Neural cell (in vitro differentiated cells): ENCODE measurements at regions not wholly inside any gene's neighbourhood (a gene's known extent, or its start where the extent isn't known, plus 50 kb on each side); places are given as distances from the start of the nearest gene placed in this dataset.

Experiments used
- H2AFZ ChIP-seq: fragments of 200-600, 300-800 bp; sonication (generic), shearing (Covaris generic); 2 replicates; pipeline ENCODE4 v1.6.0; 2014; ENCODE audit warnings: low read depth, mild to moderate bottlenecking, antibody characterized with exemption, low read length, moderate library complexity
- H3F3A ChIP-seq: fragments of 200-600 bp; shearing (Covaris generic); 2 replicates; pipeline ENCODE4 v1.6.1; 2016; ENCODE audit warnings: mild to moderate bottlenecking, moderate library complexity, mixed read lengths, antibody characterized with exemption, low read length; ENCODE audit not compliant: insufficient read depth, poor library complexity, severe bottlenecking
- H3K27ac ChIP-seq: fragments of 200-600, 300-800 bp; sonication (generic), shearing (Covaris generic); 2 replicates; pipeline ENCODE4 v1.5.1; 2014; ENCODE audit warnings: mild to moderate bottlenecking, low read length, moderate library complexity
- H3K27me3 ChIP-seq: fragments of 300-800, 200-600 bp; sonication (generic), shearing (Covaris generic); 2 replicates; pipeline ENCODE4 v1.6.0; 2014; ENCODE audit warnings: mild to moderate bottlenecking, low read depth, low read length, moderate library complexity; ENCODE audit not compliant: insufficient read depth
- H3K36me3 ChIP-seq: fragments of 300-800, 200-600 bp; sonication (generic), shearing (Covaris generic); 2 replicates; pipeline ENCODE4 v1.5.1; 2014; ENCODE audit warnings: mild to moderate bottlenecking, antibody characterized with exemption, low read length, moderate library complexity; ENCODE audit not compliant: insufficient read depth
- H3K4me2 ChIP-seq: fragments of 300-800, 200-600 bp; sonication (generic), shearing (Covaris generic); 2 replicates; pipeline ENCODE4 v1.6.0; 2014; ENCODE audit warnings: mild to moderate bottlenecking, low read length
- H3K4me3 ChIP-seq: fragments of 300-800, 200-600 bp; sonication (generic), shearing (Covaris generic); 2 replicates; pipeline ENCODE4 v1.5.1; 2014; ENCODE audit warnings: mild to moderate bottlenecking, low read length, moderate library complexity
- H3K79me2 ChIP-seq: fragments of 200-600 bp; shearing (Covaris generic); replicated peaks from 2 replicates; pipeline ENCODE4 v1.6.0; 2014; ENCODE audit warnings: mild to moderate bottlenecking, low read length, moderate library complexity; ENCODE audit not compliant: insufficient read depth
- H3K9ac ChIP-seq: fragments of 300-800, 200-600 bp; sonication (generic), shearing (Covaris generic); 2 replicates; pipeline ENCODE4 v1.6.1; 2016; ENCODE audit warnings: mild to moderate bottlenecking, low read length, mixed read lengths
- H3K9me2 ChIP-seq: fragments of 200-600 bp; shearing (Covaris generic); 2 replicates; pipeline ENCODE4 v1.6.1; 2016; ENCODE audit warnings: mild to moderate bottlenecking, low read length, mixed read lengths; ENCODE audit not compliant: insufficient read depth
- H3K9me3 ChIP-seq: fragments of 200-600, 300-800 bp; sonication (generic), shearing (Covaris generic); 2 replicates; pipeline ENCODE4 v1.6.1; 2016; ENCODE audit warnings: mild to moderate bottlenecking, mixed run types, low read length, moderate library complexity, mixed read lengths
- H4K20me1 ChIP-seq: fragments of 200-600 bp; shearing (Covaris generic); 2 replicates; pipeline ENCODE4 v1.6.1; 2016; ENCODE audit warnings: mild to moderate bottlenecking, mixed run types; ENCODE audit not compliant: insufficient read depth
- EP300 ChIP-seq: fragments of 450-650 bp; conservative IDR thresholded peaks from 2 replicates; pipeline ENCODE4 v1.6.1; 2014; ENCODE audit warnings: antibody characterized with exemption, mild to moderate bottlenecking, moderate library complexity; ENCODE audit not compliant: poor library complexity, severe bottlenecking
- EZH2 ChIP-seq: fragments of 200-600, 300-800 bp; shearing (Covaris generic), sonication (generic); IDR thresholded peaks from 2 replicates; pipeline ENCODE4 v1.6.1; 2014; ENCODE audit warnings: antibody characterized with exemption, low read length, borderline replicate concordance, mild to moderate bottlenecking; ENCODE audit not compliant: insufficient read depth, poor library complexity, severe bottlenecking
- MXI1 ChIP-seq: fragments of 450-650 bp; conservative IDR thresholded peaks from 2 replicates; pipeline ENCODE4 v1.6.1; 2014; ENCODE audit warnings: antibody characterized with exemption, mild to moderate bottlenecking; ENCODE audit not compliant: poor library complexity, severe bottlenecking
- POLR2AphosphoS5 ChIP-seq: IDR thresholded peaks from 2 replicates; pipeline ENCODE4 v1.6.1; 2012
- RAD21 ChIP-seq: fragments of 450-650 bp; conservative IDR thresholded peaks from 2 replicates; pipeline ENCODE4 v1.6.1; 2014; ENCODE audit warnings: antibody characterized with exemption, mild to moderate bottlenecking, moderate library complexity
- REST ChIP-seq: IDR thresholded peaks from 2 replicates; pipeline ENCODE4 v1.6.1; 2012; ENCODE audit warnings: borderline replicate concordance
- SMC3 ChIP-seq: fragments of 450-650 bp; conservative IDR thresholded peaks from 2 replicates; pipeline ENCODE4 v1.6.1; 2014; ENCODE audit warnings: antibody characterized with exemption, mild to moderate bottlenecking, moderate library complexity; ENCODE audit not compliant: poor library complexity
- TAF1 ChIP-seq: IDR thresholded peaks from 2 replicates; pipeline ENCODE4 v1.6.1; 2012; ENCODE audit warnings: low read depth
- TF ChIP-seq, protein P1 (sequence below): fragments of 450-650 bp; IDR thresholded peaks from 2 replicates; pipeline ENCODE4 v1.5.1; 2014; ENCODE audit warnings: antibody characterized with exemption, mild to moderate bottlenecking, moderate library complexity; ENCODE audit not compliant: poor library complexity, severe bottlenecking

- Histone ChIP-seq H3K79me2 (no peaks in the 10 kb centered on the region), H3K9me2 (no peaks in the 10 kb centered on the region), H3K27me3 (no peaks in the 10 kb centered on the region), H3K9ac (no peak overlapping the region), H3K27ac (no peak overlapping the region), H3K4me2 (no peak overlapping the region), H3K9me3 (no peaks in the 10 kb centered on the region), H3F3A (no peaks in the 10 kb centered on the region), H2AFZ (no peak overlapping the region), H4K20me1 (no peaks in the 10 kb centered on the region), H3K36me3 (no peaks in the 10 kb centered on the region), H3K4me3 (no peak overlapping the region)
- TF ChIP-seq TAF1, result no peak
- TF ChIP-seq MXI1, result no peak
- TF ChIP-seq RAD21, result no peak
- no peak for TF ChIP-seq EP300
- TF ChIP-seq SMC3, result no peak
- TF ChIP-seq, protein P1, sequence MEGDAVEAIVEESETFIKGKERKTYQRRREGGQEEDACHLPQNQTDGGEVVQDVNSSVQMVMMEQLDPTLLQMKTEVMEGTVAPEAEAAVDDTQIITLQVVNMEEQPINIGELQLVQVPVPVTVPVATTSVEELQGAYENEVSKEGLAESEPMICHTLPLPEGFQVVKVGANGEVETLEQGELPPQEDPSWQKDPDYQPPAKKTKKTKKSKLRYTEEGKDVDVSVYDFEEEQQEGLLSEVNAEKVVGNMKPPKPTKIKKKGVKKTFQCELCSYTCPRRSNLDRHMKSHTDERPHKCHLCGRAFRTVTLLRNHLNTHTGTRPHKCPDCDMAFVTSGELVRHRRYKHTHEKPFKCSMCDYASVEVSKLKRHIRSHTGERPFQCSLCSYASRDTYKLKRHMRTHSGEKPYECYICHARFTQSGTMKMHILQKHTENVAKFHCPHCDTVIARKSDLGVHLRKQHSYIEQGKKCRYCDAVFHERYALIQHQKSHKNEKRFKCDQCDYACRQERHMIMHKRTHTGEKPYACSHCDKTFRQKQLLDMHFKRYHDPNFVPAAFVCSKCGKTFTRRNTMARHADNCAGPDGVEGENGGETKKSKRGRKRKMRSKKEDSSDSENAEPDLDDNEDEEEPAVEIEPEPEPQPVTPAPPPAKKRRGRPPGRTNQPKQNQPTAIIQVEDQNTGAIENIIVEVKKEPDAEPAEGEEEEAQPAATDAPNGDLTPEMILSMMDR, result no peak
- TF ChIP-seq REST, result no peak
- TF ChIP-seq EZH2, result no peak
- TF ChIP-seq POLR2AphosphoS5, result no peak
Measured at GRCh38 chrX:124502599-124502998, 156.2 kb downstream of the SH2D1A start.

DNA sequence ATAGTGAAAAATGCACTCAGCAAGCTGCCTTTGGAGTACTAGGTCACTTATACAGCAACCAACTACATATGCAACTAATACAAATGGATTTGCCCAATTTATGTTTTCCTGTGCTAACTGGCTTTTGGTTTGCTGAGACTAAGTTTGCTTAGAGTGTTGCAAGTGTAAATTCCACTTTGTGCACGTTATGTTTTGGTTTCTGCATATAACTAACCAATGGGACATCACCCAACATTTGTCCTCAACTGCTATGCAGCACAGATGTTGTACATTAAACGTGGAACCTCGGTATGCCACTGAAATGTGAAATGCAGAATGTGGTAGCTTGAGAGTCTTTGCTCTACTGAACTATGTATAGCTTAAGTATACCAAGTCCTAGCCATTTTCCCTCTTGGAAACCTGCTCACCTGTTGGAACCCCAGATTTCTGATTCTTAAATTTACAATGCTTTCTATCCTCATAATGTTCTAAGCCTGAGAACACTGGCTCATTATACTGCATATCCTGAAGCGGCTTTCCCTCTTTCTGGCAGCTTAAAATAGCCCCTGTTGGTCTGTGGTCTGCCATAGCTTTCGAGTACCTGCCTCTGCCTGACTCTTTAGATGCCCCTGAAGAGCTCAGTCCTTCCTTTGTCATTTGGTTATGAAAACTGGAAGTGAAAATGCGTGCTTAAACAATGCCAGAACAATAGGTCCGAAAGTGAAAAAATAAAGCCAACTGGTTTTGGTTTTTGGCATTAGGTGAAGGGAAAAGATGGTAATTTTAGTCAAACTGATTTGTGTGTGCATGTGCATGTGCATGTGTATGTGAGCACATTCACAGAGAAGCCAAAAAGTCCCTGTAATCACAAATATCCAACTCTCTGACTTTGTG, 158.0 kb downstream of the SH2D1A start:
- no peaks in the 10 kb centered on the region for H3F3A ChIP-seq
- no peaks in the 10 kb centered on the region for H3K27me3 ChIP-seq
- H3K79me2 ChIP-seq, result no peaks in the 10 kb centered on the region
- H3K9me2 ChIP-seq, result no peaks in the 10 kb centered on the region
- no peaks in the 10 kb centered on the region for H4K20me1 ChIP-seq
- H2AFZ ChIP-seq, result no peak overlapping the region
- H3K4me3 ChIP-seq, result no peak overlapping the region
- TF ChIP-seq RAD21 (no peak), REST (no peak), EZH2 (no peak), TAF1 (no peak), SMC3 (no peak), EP300 (no peak), POLR2AphosphoS5 (no peak), MXI1 (no peak)
- TF ChIP-seq, protein P1, result no peak
- no peak overlapping the region for H3K9ac ChIP-seq
- no peaks in the 10 kb centered on the region for H3K9me3 ChIP-seq
- no peak overlapping the region for H3K27ac ChIP-seq
- H3K4me2 ChIP-seq, result no peak overlapping the region
- H3K36me3 ChIP-seq, result no peaks in the 10 kb centered on the region
